Ascending aorta (tissue), 2 donors: ENCODE measurements at regions not wholly inside any gene's neighbourhood (a gene's known extent, or its start where the extent isn't known, plus 50 kb on each side); places are given as distances from the start of the nearest gene placed in this dataset.

Experiments used
- DNase-seq, 2 donors: peaks; one replicate each; pipeline ENCODE4 v3.0.0-alpha.2; 2019; ENCODE audit warnings: low spot score in 2 of 2
- H3K27ac ChIP-seq, 2 donors: fragments of 200-600 bp; sonication (generic); one replicate each; pipeline ENCODE4 v1.5.1; 2016 to 2017; ENCODE audit warnings: mild to moderate bottlenecking in 1 of 2
- H3K27me3 ChIP-seq: fragments of 200-600 bp; sonication (generic); one replicate; pipeline ENCODE4 v1.5.1; 2017
- H3K36me3 ChIP-seq, 2 donors: fragments of 200-600 bp; sonication (generic); one replicate each; pipeline ENCODE4 v1.5.1; 2016
- H3K4me1 ChIP-seq, 2 donors: fragments of 200-600 bp; sonication (generic); one replicate each; pipeline ENCODE4 v1.5.1; 2016 to 2017; ENCODE audit warnings: mild to moderate bottlenecking in 1 of 2
- H3K4me3 ChIP-seq, 2 donors: fragments of 200-600 bp; sonication (generic); one replicate each; pipeline ENCODE4 v1.5.1; 2016 to 2017; ENCODE audit warnings: mild to moderate bottlenecking in 1 of 2
- H3K9me3 ChIP-seq, 2 donors: fragments of 200-600 bp; sonication (generic); one replicate each; pipeline ENCODE4 v1.5.1; 2016
- intact Hi-C: fragments of 100-400 bp; cut with DNase I; formaldehyde crosslinking; loops from one replicate; pipeline ENCODE4 v1.15.1; 2023
- TF ChIP-seq, protein P1 (sequence below), 3 experiments: fragments of 200-600 bp in 2 of 3; fragments of 450-650 bp in 1 of 3; sonication (generic) in 2 of 3; IDR thresholded peaks; one replicate each; pipeline ENCODE4 v1.5.1; 2016 to 2019; ENCODE audit warnings: antibody characterized with exemption in 3 of 3, mild to moderate bottlenecking in 1 of 3, moderate library complexity in 1 of 3

GRCh38 chr19:29393915-29394460 lies 131.8 kb upstream of the VSTM2B start:
- Histone ChIP-seq H3K27ac (no peak overlapping the region), H3K9me3 (peaks cover 0 to 8% of the 10 kb centered on the region in 2 donors), H3K4me1 (no peaks in the 10 kb centered on the region), H3K36me3 (no peaks in the 10 kb centered on the region), H3K27me3 (no peaks in the 10 kb centered on the region), H3K4me3 (no peak overlapping the region)
- DNase-seq = no peak
- intact Hi-C loops = no loop called here
- TF ChIP-seq, protein P1, sequence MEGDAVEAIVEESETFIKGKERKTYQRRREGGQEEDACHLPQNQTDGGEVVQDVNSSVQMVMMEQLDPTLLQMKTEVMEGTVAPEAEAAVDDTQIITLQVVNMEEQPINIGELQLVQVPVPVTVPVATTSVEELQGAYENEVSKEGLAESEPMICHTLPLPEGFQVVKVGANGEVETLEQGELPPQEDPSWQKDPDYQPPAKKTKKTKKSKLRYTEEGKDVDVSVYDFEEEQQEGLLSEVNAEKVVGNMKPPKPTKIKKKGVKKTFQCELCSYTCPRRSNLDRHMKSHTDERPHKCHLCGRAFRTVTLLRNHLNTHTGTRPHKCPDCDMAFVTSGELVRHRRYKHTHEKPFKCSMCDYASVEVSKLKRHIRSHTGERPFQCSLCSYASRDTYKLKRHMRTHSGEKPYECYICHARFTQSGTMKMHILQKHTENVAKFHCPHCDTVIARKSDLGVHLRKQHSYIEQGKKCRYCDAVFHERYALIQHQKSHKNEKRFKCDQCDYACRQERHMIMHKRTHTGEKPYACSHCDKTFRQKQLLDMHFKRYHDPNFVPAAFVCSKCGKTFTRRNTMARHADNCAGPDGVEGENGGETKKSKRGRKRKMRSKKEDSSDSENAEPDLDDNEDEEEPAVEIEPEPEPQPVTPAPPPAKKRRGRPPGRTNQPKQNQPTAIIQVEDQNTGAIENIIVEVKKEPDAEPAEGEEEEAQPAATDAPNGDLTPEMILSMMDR (IDR thresholded peaks at IDR 0.05) = no peak

GRCh38 chr19:29395111-29395733 lies 130.6 kb upstream of the VSTM2B start:
- H3K36me3 ChIP-seq = no peaks in the 10 kb centered on the region
- no peaks in the 10 kb centered on the region for H3K27me3 ChIP-seq
- no peak for DNase-seq
- H3K9me3 ChIP-seq = peaks cover 0 to 8% of the 10 kb centered on the region in 2 donors
- intact Hi-C loops = no loop called here
- TF ChIP-seq, protein P1 (IDR thresholded peaks at IDR 0.05) = no peak
- H3K4me3 ChIP-seq = no peak overlapping the region
- no peaks in the 10 kb centered on the region for H3K4me1 ChIP-seq
- H3K27ac ChIP-seq = no peak overlapping the region

DNA sequence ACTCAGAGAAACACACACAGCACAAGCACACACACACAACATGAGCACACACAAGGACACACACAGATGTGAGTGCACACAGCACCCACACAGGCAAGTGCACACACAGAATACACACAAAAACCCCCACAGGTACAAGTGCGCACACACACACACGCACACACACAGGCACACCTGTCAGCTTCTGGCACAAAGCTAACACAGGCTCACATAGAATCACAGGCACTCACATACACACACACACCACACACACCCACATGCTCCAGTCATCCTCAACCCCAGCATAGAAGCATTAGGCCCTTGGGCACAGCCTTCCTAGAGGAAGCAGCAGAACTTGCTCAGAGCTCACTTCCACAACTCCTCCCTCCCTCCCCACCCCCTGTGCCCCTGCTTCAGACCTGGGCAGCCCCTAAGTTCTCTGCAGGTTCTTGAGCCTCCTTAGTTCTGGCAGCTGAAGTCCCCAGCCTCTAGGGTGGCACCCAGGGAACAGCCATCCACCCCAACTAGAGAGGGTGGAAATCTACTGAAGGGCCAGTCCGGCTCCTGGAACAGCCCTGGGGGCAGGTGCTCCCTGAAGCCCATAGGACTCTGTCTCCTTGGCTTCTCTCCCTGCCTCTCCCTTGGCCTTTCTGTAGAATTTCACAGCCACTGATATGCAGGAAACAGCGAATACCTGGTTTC lies 129.9 kb upstream of the VSTM2B start:
- Histone ChIP-seq H3K4me3 (no peak overlapping the region), H3K27ac (no peak overlapping the region), H3K27me3 (no peaks in the 10 kb centered on the region), H3K4me1 (no peaks in the 10 kb centered on the region), H3K9me3 (peaks cover 0 to 8% of the 10 kb centered on the region in 2 donors), H3K36me3 (no peaks in the 10 kb centered on the region)
- TF ChIP-seq, protein P1 (IDR thresholded peaks at IDR 0.05) = no peak
- intact Hi-C loops = no loop called here
- no peak for DNase-seq

DNA sequence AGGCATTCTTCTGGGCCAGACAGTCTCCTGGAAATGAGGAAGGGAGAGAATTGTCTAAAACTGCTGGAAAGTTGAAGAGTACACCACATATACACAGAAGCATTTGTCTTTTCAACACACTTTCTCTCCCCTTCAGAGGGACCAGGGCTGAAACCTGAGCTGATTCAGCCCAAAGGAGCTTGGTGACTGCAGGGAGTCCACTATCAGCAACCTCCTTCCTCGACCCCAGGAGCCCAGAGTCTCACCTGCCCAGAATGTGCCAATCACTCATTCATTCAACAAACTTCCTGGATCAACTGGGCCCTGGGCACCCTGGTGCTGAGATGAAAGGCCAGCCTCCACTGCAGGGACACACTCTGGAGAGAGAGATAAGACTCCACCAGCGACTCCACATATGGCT lies 128.9 kb upstream of the VSTM2B start:
- Histone ChIP-seq H3K4me1 (no peaks in the 10 kb centered on the region), H3K4me3 (no peak overlapping the region), H3K27me3 (no peaks in the 10 kb centered on the region), H3K9me3 (peaks cover 0 to 5% of the 10 kb centered on the region in 2 donors), H3K36me3 (no peaks in the 10 kb centered on the region), H3K27ac (no peak overlapping the region)
- no peak for DNase-seq
- intact Hi-C loops = no loop called here
- TF ChIP-seq, protein P1 (IDR thresholded peaks at IDR 0.05) = no peak

GRCh38 chr19:29397748-29398147 lies 128.0 kb upstream of the VSTM2B start:
- DNase-seq = no peak
- H3K4me1 ChIP-seq = no peaks in the 10 kb centered on the region
- TF ChIP-seq, protein P1 (IDR thresholded peaks at IDR 0.05) = no peak
- no peak overlapping the region for H3K27ac ChIP-seq
- H3K4me3 ChIP-seq = no peak overlapping the region
- H3K27me3 ChIP-seq = no peaks in the 10 kb centered on the region
- intact Hi-C loops = no loop called here
- no peaks in the 10 kb centered on the region for H3K9me3 ChIP-seq
- H3K36me3 ChIP-seq = no peaks in the 10 kb centered on the region
